Suppressor macrophage (primary cell): ENCODE measurements at regions not wholly inside any gene's neighbourhood (a gene's known extent, or its start where the extent isn't known, plus 50 kb on each side); places are given as distances from the start of the nearest gene placed in this dataset.
"Not testable (repeated sequence)": the region's sequence is repeated elsewhere in the genome, so short reads cannot be mapped to it uniquely, and the experiment has no call there.

ENCODE experiments used
- DNase-seq, 4 experiments: peaks; one replicate each; pipeline ENCODE4 v3.0.0-alpha.2; 2020 to 2022

- DNase-seq, result no peak
Observed at GRCh38 chr15:25249236-25250010, 189.4 kb downstream of the UBE3A start.

- DNase-seq, result no peak
Observed at GRCh38 chr15:25250011-25250596, 188.7 kb downstream of the UBE3A start.

GRCh38 chr15:25250906-25251622 lies 187.8 kb downstream of the UBE3A start:
- no peak for DNase-seq

DNA sequence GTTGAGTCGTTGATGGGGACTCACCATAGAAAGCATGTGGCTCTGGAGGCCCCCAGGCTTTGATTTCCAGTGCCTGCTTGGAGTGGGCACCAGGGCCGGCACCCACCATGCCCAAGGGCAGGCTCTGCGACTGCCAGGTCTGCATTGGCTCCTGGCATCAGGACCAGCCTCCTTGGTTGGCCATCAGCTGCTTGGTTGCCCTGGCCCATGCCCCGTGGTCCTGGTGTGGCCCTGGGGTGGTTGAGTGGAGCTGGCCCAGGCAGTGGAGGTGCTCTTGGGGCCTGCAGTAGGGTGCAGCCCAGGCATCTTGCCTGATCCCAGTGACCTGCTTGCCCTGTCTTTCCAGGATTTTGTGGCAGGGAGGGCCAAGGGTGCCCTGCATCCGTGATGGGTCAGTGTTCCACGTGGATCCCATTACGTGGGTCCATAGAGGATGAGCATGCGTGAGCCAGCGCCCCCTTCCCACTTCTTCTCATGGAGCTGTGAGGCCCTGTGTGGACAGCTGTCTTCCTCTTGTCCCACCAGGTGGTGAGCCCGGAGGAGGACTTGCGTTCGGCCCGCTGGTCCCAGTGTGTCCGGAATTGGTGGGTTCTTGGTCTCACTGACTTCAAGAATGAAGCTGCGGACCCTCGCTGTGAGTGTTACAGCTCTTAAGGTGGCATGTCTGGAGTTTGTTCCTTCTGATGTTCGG lies 187.0 kb downstream of the UBE3A start:
- DNase-seq, result no peak

GRCh38 chr15:25253048-25253973 lies 185.5 kb downstream of the UBE3A start:
- not testable (repeated sequence) for DNase-seq

GRCh38 chr15:25268166-25268565 lies 170.7 kb downstream of the UBE3A start:
- DNase-seq, result peak in 1 of 4 experiments; percentile 2
